ENCODE measurements at regions not wholly inside any gene's neighbourhood (a gene's known extent, or its start where the extent isn't known, plus 50 kb on each side); places are given as distances from the start of the nearest gene placed in this dataset.

GRCh38 chr13:88417801-88418200 is 746.6 kb downstream of the SLITRK5 start:
- TF ChIP-seq CTCF (IDR thresholded peaks at IDR 0.05) (no peak), POLR2A (IDR thresholded peaks at IDR 0.05) (no peak)

Data from vagina (tissue), 2 donors.